GM11168 (cell line): ENCODE measurements at regions not wholly inside any gene's neighbourhood (a gene's known extent, or its start where the extent isn't known, plus 50 kb on each side); places are given as distances from the start of the nearest gene placed in this dataset.
"Not testable (repeated sequence)": the region's sequence is repeated elsewhere in the genome, so short reads cannot be mapped to it uniquely, and the experiment has no call there.

Source experiments
- in situ Hi-C: fragments of 300-500 bp; cut with MboI; formaldehyde crosslinking; loops from one replicate; pipeline ENCODE4 v1.12.0; 2022; ENCODE audit warnings: low sequenced_read_pairs; ENCODE audit not compliant: unreplicated experiment

- in situ Hi-C loops = no loop called here
These were observed 650.0 kb upstream of the STXBP6 start for GRCh38 chr14:25699981-25700380.

GRCh38 chr14:25698111-25698510, 648.2 kb upstream of the STXBP6 start:
- in situ Hi-C loops = no loop called here

GRCh38 chr14:25696176-25696575, 646.2 kb upstream of the STXBP6 start:
- in situ Hi-C loops = no loop called here

- in situ Hi-C loops = no loop called here
These were observed 635.1 kb upstream of the STXBP6 start for GRCh38 chr14:25685004-25685403.

- in situ Hi-C loops = no loop called here
These were observed 631.0 kb upstream of the STXBP6 start for GRCh38 chr14:25680934-25681333.

- in situ Hi-C loops = not testable (repeated sequence)
These were observed 630.6 kb upstream of the STXBP6 start for GRCh38 chr14:25680511-25680910.

- in situ Hi-C loops = no loop called here
These were observed 627.2 kb upstream of the STXBP6 start for GRCh38 chr14:25677111-25677510.

- in situ Hi-C loops = no loop called here
These were observed 617.4 kb upstream of the STXBP6 start for GRCh38 chr14:25667387-25667786.

- in situ Hi-C loops = no loop called here
These were observed 616.9 kb upstream of the STXBP6 start for GRCh38 chr14:25666877-25667276.

GRCh38 chr14:25658988-25659387, 609.0 kb upstream of the STXBP6 start:
- in situ Hi-C loops = no loop called here

- in situ Hi-C loops = no loop called here
These were observed 580.5 kb upstream of the STXBP6 start for GRCh38 chr14:25630447-25630846.

GRCh38 chr14:25628978-25629377, 579.0 kb upstream of the STXBP6 start:
- in situ Hi-C loops = no loop called here

GRCh38 chr14:25628390-25628789, 578.4 kb upstream of the STXBP6 start:
- in situ Hi-C loops = no loop called here

- in situ Hi-C loops = no loop called here
These were observed 577.0 kb upstream of the STXBP6 start for GRCh38 chr14:25626986-25627385.

- in situ Hi-C loops = no loop called here
These were observed 572.8 kb upstream of the STXBP6 start for GRCh38 chr14:25622763-25623162.

GRCh38 chr14:25620515-25620914, 570.6 kb upstream of the STXBP6 start:
- in situ Hi-C loops = no loop called here

GRCh38 chr14:25615174-25615573, 565.2 kb upstream of the STXBP6 start:
- in situ Hi-C loops = no loop called here

GRCh38 chr14:25607192-25607591, 557.2 kb upstream of the STXBP6 start:
- in situ Hi-C loops = no loop called here

GRCh38 chr14:25602106-25602505, 552.2 kb upstream of the STXBP6 start:
- in situ Hi-C loops = no loop called here

GRCh38 chr14:25588751-25589150, 538.8 kb upstream of the STXBP6 start:
- in situ Hi-C loops = no loop called here

GRCh38 chr14:25574628-25575325, 524.8 kb upstream of the STXBP6 start:
- in situ Hi-C loops = no loop called here

- in situ Hi-C loops = no loop called here
These were observed 520.5 kb upstream of the STXBP6 start for GRCh38 chr14:25570483-25570882.

GRCh38 chr14:25557466-25557865, 507.5 kb upstream of the STXBP6 start:
- in situ Hi-C loops = no loop called here
